ENCODE measurements at regions not wholly inside any gene's neighbourhood (a gene's known extent, or its start where the extent isn't known, plus 50 kb on each side); places are given as distances from the start of the nearest gene placed in this dataset.

- no peak for TF ChIP-seq POU2F2 (IDR thresholded peaks at IDR 0.05; ENCODE audit: low read depth, low read length)
- no peak for TF ChIP-seq TAF1 (IDR thresholded peaks at IDR 0.05; ENCODE audit: low read depth, low read length)
- TF ChIP-seq POLR2AphosphoS5 (IDR thresholded peaks at IDR 0.05; ENCODE audit: low read depth, low read length), result no peak
- TF ChIP-seq PAX5 (IDR thresholded peaks at IDR 0.05; ENCODE audit: insufficient read depth, low read length, severe bottlenecking), result no peak
- TF ChIP-seq SPI1 (IDR thresholded peaks at IDR 0.05; ENCODE audit: low read depth, low read length), result no peak
- TF ChIP-seq POLR2A (IDR thresholded peaks at IDR 0.05; ENCODE audit: low read depth, low read length), result no peak
- DNase-seq (ENCODE audit: insufficient read length, low spot score) (no peak), FAIRE-seq (no peak)
These were observed 257.8 kb upstream of the DCBLD2 start for GRCh38 chr3:99159220-99159762.

DNA sequence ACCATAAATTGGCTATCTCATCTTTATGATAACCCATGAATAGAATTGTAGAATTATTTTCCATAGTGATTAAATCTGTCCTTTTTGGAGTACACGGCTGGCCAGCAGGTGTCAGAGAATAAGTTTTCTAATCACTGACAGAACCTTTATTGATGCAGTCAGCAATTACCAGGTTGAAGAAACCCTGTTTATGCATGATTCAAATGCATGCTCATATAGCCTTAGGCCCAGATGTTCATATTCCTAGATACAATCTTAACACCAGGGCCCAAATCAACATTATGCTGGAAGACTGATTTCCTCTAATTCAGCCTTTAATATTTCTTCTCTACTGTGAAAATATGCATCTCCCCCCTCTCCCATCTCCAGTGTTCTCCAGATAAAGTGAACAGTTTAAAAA, 243.5 kb upstream of the DCBLD2 start:
- no peak for DNase-seq (ENCODE audit: insufficient read length, low spot score)
- no peak for TF ChIP-seq POLR2A (IDR thresholded peaks at IDR 0.05; ENCODE audit: low read depth, low read length)
- TF ChIP-seq TAF1 (IDR thresholded peaks at IDR 0.05; ENCODE audit: low read depth, low read length), result no peak
- FAIRE-seq, result no peak

DNA sequence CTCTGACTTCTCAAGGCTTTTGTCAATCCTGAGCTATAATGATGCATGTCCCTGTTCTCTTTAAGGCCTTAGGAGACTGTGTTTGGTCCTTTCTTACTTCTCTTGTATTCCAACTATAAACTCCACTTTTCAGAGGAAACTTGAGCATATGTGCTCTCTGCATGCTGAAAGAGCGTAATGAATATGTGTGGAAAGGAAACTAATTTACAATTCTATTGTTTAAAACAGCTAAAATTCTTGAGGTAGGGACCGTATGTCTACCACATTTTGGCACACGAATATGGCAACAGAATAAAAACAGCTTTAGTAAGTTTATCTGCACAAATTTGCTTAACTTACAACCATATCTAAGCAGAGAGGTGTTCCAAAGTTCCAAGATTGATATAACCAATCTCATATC, 242.0 kb upstream of the DCBLD2 start:
- DNase-seq (ENCODE audit: insufficient read length, low spot score) (no peak), FAIRE-seq (no peak)
- TF ChIP-seq POLR2A (IDR thresholded peaks at IDR 0.05; ENCODE audit: low read depth, low read length) (no peak), POLR2AphosphoS5 (IDR thresholded peaks at IDR 0.05; ENCODE audit: low read depth, low read length) (no peak), SPI1 (IDR thresholded peaks at IDR 0.05; ENCODE audit: low read depth, low read length) (no peak), PAX5 (IDR thresholded peaks at IDR 0.05; ENCODE audit: insufficient read depth, low read length, severe bottlenecking) (no peak), POU2F2 (IDR thresholded peaks at IDR 0.05; ENCODE audit: low read depth, low read length) (no peak), TAF1 (IDR thresholded peaks at IDR 0.05; ENCODE audit: low read depth, low read length) (no peak)

GRCh38 chr3:99134986-99135385, 233.5 kb upstream of the DCBLD2 start:
- TF ChIP-seq POLR2AphosphoS5 (IDR thresholded peaks at IDR 0.05; ENCODE audit: low read depth, low read length) (no peak), POLR2A (IDR thresholded peaks at IDR 0.05; ENCODE audit: low read depth, low read length) (no peak), POU2F2 (IDR thresholded peaks at IDR 0.05; ENCODE audit: low read depth, low read length) (no peak), SPI1 (IDR thresholded peaks at IDR 0.05; ENCODE audit: low read depth, low read length) (no peak), PAX5 (IDR thresholded peaks at IDR 0.05; ENCODE audit: insufficient read depth, low read length, severe bottlenecking) (no peak), TAF1 (IDR thresholded peaks at IDR 0.05; ENCODE audit: low read depth, low read length) (no peak)
- FAIRE-seq (no peak), DNase-seq (ENCODE audit: insufficient read length, low spot score) (no peak)

GRCh38 chr3:99131876-99132275, 230.4 kb upstream of the DCBLD2 start:
- FAIRE-seq (no peak), DNase-seq (ENCODE audit: insufficient read length, low spot score) (no peak)
- no peak for TF ChIP-seq POLR2A (IDR thresholded peaks at IDR 0.05; ENCODE audit: low read depth, low read length)
- TF ChIP-seq POLR2AphosphoS5 (IDR thresholded peaks at IDR 0.05; ENCODE audit: low read depth, low read length), result no peak
- no peak for TF ChIP-seq SPI1 (IDR thresholded peaks at IDR 0.05; ENCODE audit: low read depth, low read length)
- TF ChIP-seq TAF1 (IDR thresholded peaks at IDR 0.05; ENCODE audit: low read depth, low read length), result no peak
- TF ChIP-seq POU2F2 (IDR thresholded peaks at IDR 0.05; ENCODE audit: low read depth, low read length), result no peak
- TF ChIP-seq PAX5 (IDR thresholded peaks at IDR 0.05; ENCODE audit: insufficient read depth, low read length, severe bottlenecking), result no peak

GRCh38 chr3:99128725-99129505, 227.4 kb upstream of the DCBLD2 start:
- DNase-seq (ENCODE audit: insufficient read length, low spot score), result no peak
- no peak for FAIRE-seq
- no peak for TF ChIP-seq SPI1 (IDR thresholded peaks at IDR 0.05; ENCODE audit: low read depth, low read length)
- no peak for TF ChIP-seq PAX5 (IDR thresholded peaks at IDR 0.05; ENCODE audit: insufficient read depth, low read length, severe bottlenecking)
- TF ChIP-seq TAF1 (IDR thresholded peaks at IDR 0.05; ENCODE audit: low read depth, low read length), result no peak
- no peak for TF ChIP-seq POLR2A (IDR thresholded peaks at IDR 0.05; ENCODE audit: low read depth, low read length)
- TF ChIP-seq POLR2AphosphoS5 (IDR thresholded peaks at IDR 0.05; ENCODE audit: low read depth, low read length), result no peak
- no peak for TF ChIP-seq POU2F2 (IDR thresholded peaks at IDR 0.05; ENCODE audit: low read depth, low read length)

DNA sequence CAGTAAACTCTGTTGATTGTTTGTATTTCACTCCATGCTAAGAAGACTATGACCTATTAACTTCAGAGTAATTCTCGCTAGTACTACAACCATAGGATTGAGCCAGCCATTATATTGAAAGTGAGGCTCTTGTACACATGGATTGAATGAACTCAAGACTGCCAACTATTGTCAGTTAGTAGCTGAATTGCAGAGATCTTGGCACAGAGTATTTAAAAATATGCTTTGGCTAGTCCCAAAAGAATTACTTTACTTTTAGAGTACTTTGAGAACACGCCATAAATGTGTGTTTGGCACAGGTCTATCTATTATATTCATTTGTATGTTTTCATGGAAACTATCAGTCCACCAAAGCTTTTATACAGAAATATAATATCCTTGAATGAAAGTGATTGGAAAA, 226.7 kb upstream of the DCBLD2 start:
- DNase-seq (ENCODE audit: insufficient read length, low spot score), result no peak
- TF ChIP-seq TAF1 (IDR thresholded peaks at IDR 0.05; ENCODE audit: low read depth, low read length), result no peak
- TF ChIP-seq POLR2AphosphoS5 (IDR thresholded peaks at IDR 0.05; ENCODE audit: low read depth, low read length), result no peak
- TF ChIP-seq SPI1 (IDR thresholded peaks at IDR 0.05; ENCODE audit: low read depth, low read length), result no peak
- no peak for TF ChIP-seq PAX5 (IDR thresholded peaks at IDR 0.05; ENCODE audit: insufficient read depth, low read length, severe bottlenecking)
- TF ChIP-seq POLR2A (IDR thresholded peaks at IDR 0.05; ENCODE audit: low read depth, low read length), result no peak
- TF ChIP-seq POU2F2 (IDR thresholded peaks at IDR 0.05; ENCODE audit: low read depth, low read length), result no peak
- no peak for FAIRE-seq

DNA sequence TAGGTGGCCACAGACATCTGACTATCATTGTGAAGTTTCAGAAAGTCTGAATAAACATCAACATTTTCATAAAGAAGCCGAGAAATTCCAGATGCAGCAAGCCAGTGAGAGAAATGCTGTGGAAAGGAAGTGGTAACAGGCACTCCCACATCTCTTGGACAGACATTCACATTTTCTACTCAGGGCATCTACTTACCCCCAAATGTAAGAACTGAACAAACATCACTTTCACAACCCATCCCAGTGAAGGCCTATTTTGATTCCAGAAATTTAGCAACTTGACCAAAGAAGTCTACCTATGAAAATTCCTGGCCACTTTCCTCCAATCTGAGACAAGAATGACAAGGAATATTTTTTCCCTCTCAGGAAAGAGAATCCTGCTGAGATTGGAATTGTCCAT, 224.8 kb upstream of the DCBLD2 start:
- DNase-seq (ENCODE audit: insufficient read length, low spot score) (no peak), FAIRE-seq (no peak)

GRCh38 chr3:99119385-99119784, 217.9 kb upstream of the DCBLD2 start:
- TF ChIP-seq TAF1 (IDR thresholded peaks at IDR 0.05; ENCODE audit: low read depth, low read length) (no peak), POLR2AphosphoS5 (IDR thresholded peaks at IDR 0.05; ENCODE audit: low read depth, low read length) (no peak), SPI1 (IDR thresholded peaks at IDR 0.05; ENCODE audit: low read depth, low read length) (no peak), PAX5 (IDR thresholded peaks at IDR 0.05; ENCODE audit: insufficient read depth, low read length, severe bottlenecking) (no peak), POLR2A (IDR thresholded peaks at IDR 0.05; ENCODE audit: low read depth, low read length) (no peak), POU2F2 (IDR thresholded peaks at IDR 0.05; ENCODE audit: low read depth, low read length) (no peak)
- DNase-seq (ENCODE audit: insufficient read length, low spot score), result no peak
- FAIRE-seq, result no peak

More for the DNA sequence above, 224.8 kb upstream of the DCBLD2 start:
- no peak for TF ChIP-seq POLR2A (IDR thresholded peaks at IDR 0.05; ENCODE audit: low read depth, low read length)
- no peak for TF ChIP-seq POLR2AphosphoS5 (IDR thresholded peaks at IDR 0.05; ENCODE audit: low read depth, low read length)
- no peak for TF ChIP-seq PAX5 (IDR thresholded peaks at IDR 0.05; ENCODE audit: insufficient read depth, low read length, severe bottlenecking)

GRCh38 chr3:99118381-99118780, 216.9 kb upstream of the DCBLD2 start:
- no peak for FAIRE-seq
- DNase-seq (ENCODE audit: insufficient read length, low spot score), result no peak
- no peak for TF ChIP-seq SPI1 (IDR thresholded peaks at IDR 0.05; ENCODE audit: low read depth, low read length)
- TF ChIP-seq PAX5 (IDR thresholded peaks at IDR 0.05; ENCODE audit: insufficient read depth, low read length, severe bottlenecking), result no peak
- TF ChIP-seq POU2F2 (IDR thresholded peaks at IDR 0.05; ENCODE audit: low read depth, low read length), result no peak
- no peak for TF ChIP-seq POLR2A (IDR thresholded peaks at IDR 0.05; ENCODE audit: low read depth, low read length)
- TF ChIP-seq POLR2AphosphoS5 (IDR thresholded peaks at IDR 0.05; ENCODE audit: low read depth, low read length), result no peak
- TF ChIP-seq TAF1 (IDR thresholded peaks at IDR 0.05; ENCODE audit: low read depth, low read length), result no peak
